Hypothalamus (tissue), 51 donors: ENCODE measurements at regions not wholly inside any gene's neighbourhood (a gene's known extent, or its start where the extent isn't known, plus 50 kb on each side); places are given as distances from the start of the nearest gene placed in this dataset.

ENCODE experiments used
- DNase-seq, 51 donors: peaks; one replicate each; lab custom pipeline; 2025; lab: John Stamatoyannopoulos, UW

GRCh38 chr10:131644864-131645658 is 255.7 kb upstream of the PPP2R2D start:
- DNase-seq, result no peak

GRCh38 chr10:131645756-131646155 is 255.1 kb upstream of the PPP2R2D start:
- DNase-seq, result no peak

- DNase-seq, result no peak
These were observed 254.0 kb upstream of the PPP2R2D start for GRCh38 chr10:131646551-131647525.

- DNase-seq, result no peak
These were observed 253.0 kb upstream of the PPP2R2D start for GRCh38 chr10:131647789-131648188.

GRCh38 chr10:131648386-131649020 is 252.3 kb upstream of the PPP2R2D start:
- no peak for DNase-seq

- no peak for DNase-seq
These were observed 251.2 kb upstream of the PPP2R2D start for GRCh38 chr10:131649617-131650016.

- DNase-seq, result no peak
These were observed 250.6 kb upstream of the PPP2R2D start for GRCh38 chr10:131650169-131650705.

GRCh38 chr10:131650771-131651673 is 249.8 kb upstream of the PPP2R2D start:
- DNase-seq, result no peak

GRCh38 chr10:131651674-131652437 is 249.0 kb upstream of the PPP2R2D start:
- DNase-seq, result peak in 7 of 51 donors; percentile 5 to 79 (median 43)

- no peak for DNase-seq
These were observed 248.2 kb upstream of the PPP2R2D start for GRCh38 chr10:131652438-131653139.

GRCh38 chr10:131653140-131653539 is 247.7 kb upstream of the PPP2R2D start:
- no peak for DNase-seq

GRCh38 chr10:131653554-131654470 is 247.0 kb upstream of the PPP2R2D start:
- DNase-seq, result no peak

- DNase-seq, result no peak
These were observed 246.2 kb upstream of the PPP2R2D start for GRCh38 chr10:131654471-131655087.

- peak in 3 of 51 donors; percentile 11 to 29 (median 11) for DNase-seq
These were observed 245.5 kb upstream of the PPP2R2D start for GRCh38 chr10:131655101-131655849.

- DNase-seq, result no peak
These were observed 244.8 kb upstream of the PPP2R2D start for GRCh38 chr10:131656009-131656408.

GRCh38 chr10:131656431-131656841 is 244.4 kb upstream of the PPP2R2D start:
- DNase-seq, result no peak
